KMS-11 (cell line): ENCODE measurements at regions not wholly inside any gene's neighbourhood (a gene's known extent, or its start where the extent isn't known, plus 50 kb on each side); places are given as distances from the start of the nearest gene placed in this dataset.

Source experiments
- H2AFZ ChIP-seq: fragments of 200-600 bp; sonication (generic); 2 replicates; pipeline ENCODE4 v1.6.1; 2016; ENCODE audit warnings: antibody characterized with exemption, mixed run types, low read depth
- H3K27ac ChIP-seq: fragments of 200-600 bp; sonication (generic); 2 replicates; pipeline ENCODE4 v1.6.1; 2016; ENCODE audit warnings: mild to moderate bottlenecking, mixed run types
- H3K27me3 ChIP-seq: fragments of 200-600 bp; sonication (generic); 2 replicates; pipeline ENCODE4 v1.6.1; 2017; ENCODE audit warnings: mild to moderate bottlenecking, low read depth, mixed run types, moderate library complexity; ENCODE audit not compliant: insufficient read depth
- H3K36me3 ChIP-seq: fragments of 200-600 bp; sonication (generic); 2 replicates; pipeline ENCODE4 v1.6.1; 2017; ENCODE audit warnings: mild to moderate bottlenecking, mixed run types; ENCODE audit not compliant: insufficient read depth
- H3K4me1 ChIP-seq: fragments of 200-600 bp; sonication (generic); 2 replicates; pipeline ENCODE4 v1.6.1; 2016; ENCODE audit warnings: mild to moderate bottlenecking, low read depth, mixed run types; ENCODE audit not compliant: poor library complexity, severe bottlenecking
- H3K4me2 ChIP-seq: fragments of 200-600 bp; sonication (generic); 2 replicates; pipeline ENCODE4 v1.7.0; 2016; ENCODE audit warnings: mild to moderate bottlenecking, mixed run types
- H3K4me3 ChIP-seq: fragments of 200-600 bp; sonication (generic); IDR thresholded peaks from 2 replicates; pipeline ENCODE4 v1.6.1; 2017; ENCODE audit warnings: low read depth, low read length, mixed read lengths; ENCODE audit not compliant: insufficient read depth
- H3K79me2 ChIP-seq: fragments of 200-600 bp; sonication (generic); 2 replicates; pipeline ENCODE4 v1.6.1; 2016; ENCODE audit warnings: low read depth, mixed run types; ENCODE audit not compliant: insufficient read depth
- H3K9ac ChIP-seq: fragments of 200-600 bp; sonication (generic); 2 replicates; pipeline ENCODE4 v1.6.1; 2016; ENCODE audit warnings: mild to moderate bottlenecking, mixed run types
- H4K20me1 ChIP-seq: fragments of 200-600 bp; sonication (generic); 2 replicates; pipeline ENCODE4 v1.6.1; 2016; ENCODE audit warnings: mild to moderate bottlenecking, mixed run types; ENCODE audit not compliant: insufficient read depth
- CTCF ChIP-seq: fragments of 200-600 bp; sonication (generic); conservative IDR thresholded peaks from 2 replicates; pipeline ENCODE4 v1.6.1; 2017; ENCODE audit warnings: low read depth, mild to moderate bottlenecking, antibody characterized with exemption, low read length, moderate library complexity, mixed read lengths

GRCh38 chr1:56267611-56268010 lies 311.8 kb downstream of the PLPP3 start:
- TF ChIP-seq CTCF, result no peak
- no peak overlapping the region for H3K27ac ChIP-seq
- no peak overlapping the region for H3K4me3 ChIP-seq
- H4K20me1 ChIP-seq, result no peaks in the 10 kb centered on the region
- no peaks in the 10 kb centered on the region for H3K36me3 ChIP-seq
- no peaks in the 10 kb centered on the region for H3K27me3 ChIP-seq
- no peak overlapping the region for H2AFZ ChIP-seq
- H3K4me2 ChIP-seq, result no peak overlapping the region
- H3K79me2 ChIP-seq, result no peaks in the 10 kb centered on the region
- no peak overlapping the region for H3K9ac ChIP-seq
- peaks cover 42% of the 10 kb centered on the region for H3K4me1 ChIP-seq

- H3K79me2 ChIP-seq, result no peaks in the 10 kb centered on the region
- no peaks in the 10 kb centered on the region for H3K36me3 ChIP-seq
- TF ChIP-seq CTCF, result no peak
- no peak overlapping the region for H2AFZ ChIP-seq
- peaks cover 42% of the 10 kb centered on the region for H3K4me1 ChIP-seq
- no peak overlapping the region for H3K9ac ChIP-seq
- no peak overlapping the region for H3K4me2 ChIP-seq
- no peaks in the 10 kb centered on the region for H3K27me3 ChIP-seq
- no peak overlapping the region for H3K4me3 ChIP-seq
- H3K27ac ChIP-seq, result no peak overlapping the region
- no peaks in the 10 kb centered on the region for H4K20me1 ChIP-seq
Observed at GRCh38 chr1:56266359-56266758, 313.0 kb downstream of the PLPP3 start.

GRCh38 chr1:56265216-56265615 lies 314.1 kb downstream of the PLPP3 start:
- H2AFZ ChIP-seq, result no peak overlapping the region
- TF ChIP-seq CTCF, result no peak

GRCh38 chr1:56263908-56264307 lies 315.5 kb downstream of the PLPP3 start:
- TF ChIP-seq CTCF, result no peak
- H4K20me1 ChIP-seq, result no peaks in the 10 kb centered on the region
- no peaks in the 10 kb centered on the region for H3K27me3 ChIP-seq
- no peak overlapping the region for H3K4me2 ChIP-seq
- no peaks in the 10 kb centered on the region for H3K36me3 ChIP-seq
- H3K27ac ChIP-seq, result no peak overlapping the region
- H3K9ac ChIP-seq, result no peak overlapping the region
- no peak overlapping the region for H3K4me3 ChIP-seq
- H2AFZ ChIP-seq, result no peak overlapping the region
- H3K79me2 ChIP-seq, result no peaks in the 10 kb centered on the region
- H3K4me1 ChIP-seq, result peaks cover 33% of the 10 kb centered on the region

More at GRCh38 chr1:56265216-56265615, 314.1 kb downstream of the PLPP3 start:
- Histone ChIP-seq H3K4me2 (no peak overlapping the region), H3K36me3 (no peaks in the 10 kb centered on the region), H3K4me1 (peaks cover 42% of the 10 kb centered on the region), H3K79me2 (no peaks in the 10 kb centered on the region), H3K27me3 (no peaks in the 10 kb centered on the region), H3K9ac (no peak overlapping the region), H3K4me3 (no peak overlapping the region), H3K27ac (no peak overlapping the region; the same call in 1 of the 2 replicates), H4K20me1 (no peaks in the 10 kb centered on the region)
